AG04450 (cell line): ENCODE measurements at regions not wholly inside any gene's neighbourhood (a gene's known extent, or its start where the extent isn't known, plus 50 kb on each side); places are given as distances from the start of the nearest gene placed in this dataset.

Source experiments
- CTCF ChIA-PET: fragments of 300-600, 350-600 bp; formaldehyde crosslinking; extraction: SDS; loops from one replicate; lab custom pipeline; 2022; ENCODE audit warnings: antibody characterized with exemption, inconsistent platforms; lab: Charles Lee
- POLR2A ChIA-PET: fragments of 350-600 bp; formaldehyde crosslinking; extraction: SDS; loops from one replicate; lab custom pipeline; 2021; ENCODE audit warnings: antibody characterized with exemption, inconsistent platforms; lab: Yijun Ruan, JAX
- DNase-seq: peaks from one replicate; pipeline ENCODE4 v3.0.0-alpha.2; 2011; ENCODE audit warnings: low read depth, low spot score
- H3K27ac ChIP-seq: one replicate; pipeline ENCODE4 v1.5.1; 2012; ENCODE audit warnings: low read depth, low read length, control low read depth
- H3K27me3 ChIP-seq: one replicate; pipeline ENCODE4 v1.6.0; 2012; ENCODE audit warnings: low read length; ENCODE audit not compliant: control insufficient read depth, insufficient read depth
- H3K4me3 ChIP-seq: 2 replicates; pipeline ENCODE4 v1.5.1; 2011; ENCODE audit warnings: mild to moderate bottlenecking, low read depth, low read length, control low read depth
- H3K9me3 ChIP-seq: 2 replicates; pipeline ENCODE4 v1.5.1; 2012; ENCODE audit warnings: low read length; ENCODE audit not compliant: control insufficient read depth, insufficient read depth
- TF ChIP-seq, protein P1 (sequence below): IDR thresholded peaks from 2 replicates; pipeline ENCODE4 v1.5.1; 2011; ENCODE audit warnings: low read depth, low read length, control low read depth, inconsistent platforms

DNA sequence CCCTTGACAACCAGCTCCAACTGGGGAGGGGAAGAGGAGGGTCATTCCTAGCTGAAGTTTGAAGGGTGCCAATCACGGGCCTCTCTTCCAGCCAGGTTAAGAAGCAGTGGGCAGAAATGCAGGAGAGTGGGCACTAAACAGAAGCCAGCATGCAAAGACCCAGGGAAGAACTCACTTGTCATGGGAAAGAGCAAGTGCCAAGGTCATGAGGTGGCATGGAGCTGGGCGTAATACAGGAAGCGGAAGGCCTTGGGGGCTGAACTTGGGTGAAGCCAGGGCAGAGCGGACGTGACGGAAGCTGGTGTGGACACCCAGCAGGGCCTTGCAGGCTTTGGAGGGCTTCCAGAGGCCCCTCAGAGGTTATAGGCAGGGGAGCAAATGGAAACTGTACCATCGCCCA is 302.1 kb downstream of the MAF start:
- ChIA-PET POLR2A (no interaction called here), CTCF (interaction anchor here (0.7 kb wide), 1 partner anchor 644 kb away, joined by 3 read pairs; no protein-coding TSS in a partner anchor)
- no peak for DNase-seq
- H3K27me3 ChIP-seq, result no peaks in the 10 kb centered on the region
- H3K27ac ChIP-seq, result no peak overlapping the region
- H3K4me3 ChIP-seq, result no peak overlapping the region
- H3K9me3 ChIP-seq, result peaks cover 49% of the 10 kb centered on the region
- TF ChIP-seq, protein P1, sequence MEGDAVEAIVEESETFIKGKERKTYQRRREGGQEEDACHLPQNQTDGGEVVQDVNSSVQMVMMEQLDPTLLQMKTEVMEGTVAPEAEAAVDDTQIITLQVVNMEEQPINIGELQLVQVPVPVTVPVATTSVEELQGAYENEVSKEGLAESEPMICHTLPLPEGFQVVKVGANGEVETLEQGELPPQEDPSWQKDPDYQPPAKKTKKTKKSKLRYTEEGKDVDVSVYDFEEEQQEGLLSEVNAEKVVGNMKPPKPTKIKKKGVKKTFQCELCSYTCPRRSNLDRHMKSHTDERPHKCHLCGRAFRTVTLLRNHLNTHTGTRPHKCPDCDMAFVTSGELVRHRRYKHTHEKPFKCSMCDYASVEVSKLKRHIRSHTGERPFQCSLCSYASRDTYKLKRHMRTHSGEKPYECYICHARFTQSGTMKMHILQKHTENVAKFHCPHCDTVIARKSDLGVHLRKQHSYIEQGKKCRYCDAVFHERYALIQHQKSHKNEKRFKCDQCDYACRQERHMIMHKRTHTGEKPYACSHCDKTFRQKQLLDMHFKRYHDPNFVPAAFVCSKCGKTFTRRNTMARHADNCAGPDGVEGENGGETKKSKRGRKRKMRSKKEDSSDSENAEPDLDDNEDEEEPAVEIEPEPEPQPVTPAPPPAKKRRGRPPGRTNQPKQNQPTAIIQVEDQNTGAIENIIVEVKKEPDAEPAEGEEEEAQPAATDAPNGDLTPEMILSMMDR, result no peak

DNA sequence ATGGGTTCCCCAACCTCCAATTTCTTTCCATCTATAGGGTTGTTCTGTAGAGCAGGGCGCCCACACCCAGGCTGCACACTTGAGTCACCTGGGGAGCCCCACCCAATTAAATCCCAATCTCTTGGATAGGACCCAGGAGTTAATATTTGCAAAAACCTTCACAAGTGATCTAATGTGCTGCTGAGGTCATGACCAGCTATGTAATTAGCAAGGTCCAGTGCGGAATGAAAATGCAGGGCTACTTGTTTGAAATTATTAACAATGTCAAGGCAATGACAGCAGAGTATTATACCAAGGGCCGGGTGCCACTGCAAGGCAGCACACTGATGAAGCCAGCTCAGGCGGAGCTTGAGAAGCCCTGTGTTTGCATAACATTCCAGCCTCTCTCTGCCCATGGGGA is 302.7 kb downstream of the MAF start:
- H3K27ac ChIP-seq, result no peak overlapping the region
- peaks cover 49% of the 10 kb centered on the region for H3K9me3 ChIP-seq
- DNase-seq, result no peak
- CTCF ChIA-PET, result no interaction called here
- H3K27me3 ChIP-seq, result no peaks in the 10 kb centered on the region
- POLR2A ChIA-PET, result no interaction called here
- TF ChIP-seq, protein P1, result no peak
- H3K4me3 ChIP-seq, result no peak overlapping the region

DNA sequence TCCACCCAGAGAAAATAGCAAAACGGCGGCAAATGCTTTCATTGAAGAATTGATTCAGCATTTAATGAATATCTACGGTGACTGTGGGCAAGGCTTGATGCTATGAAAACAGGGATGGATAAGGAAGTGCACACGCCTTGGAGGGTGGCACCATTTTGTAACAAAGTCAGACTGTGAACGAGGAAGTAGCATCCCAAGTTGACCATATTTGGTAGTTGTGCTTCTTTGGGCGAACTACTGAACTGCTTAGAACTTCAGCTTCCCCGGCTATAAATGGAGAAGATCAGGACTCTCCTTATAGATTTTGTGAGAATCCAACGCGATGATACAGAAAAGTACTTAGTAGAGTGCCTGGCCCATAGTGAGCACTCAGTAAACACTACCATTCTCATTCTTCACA is 303.2 kb downstream of the MAF start:
- CTCF ChIA-PET, result no interaction called here
- POLR2A ChIA-PET, result no interaction called here
- Histone ChIP-seq H3K9me3 (peaks cover 49% of the 10 kb centered on the region), H3K27ac (no peak overlapping the region), H3K27me3 (no peaks in the 10 kb centered on the region), H3K4me3 (no peak overlapping the region)
- no peak for DNase-seq
- TF ChIP-seq, protein P1, result no peak

DNA sequence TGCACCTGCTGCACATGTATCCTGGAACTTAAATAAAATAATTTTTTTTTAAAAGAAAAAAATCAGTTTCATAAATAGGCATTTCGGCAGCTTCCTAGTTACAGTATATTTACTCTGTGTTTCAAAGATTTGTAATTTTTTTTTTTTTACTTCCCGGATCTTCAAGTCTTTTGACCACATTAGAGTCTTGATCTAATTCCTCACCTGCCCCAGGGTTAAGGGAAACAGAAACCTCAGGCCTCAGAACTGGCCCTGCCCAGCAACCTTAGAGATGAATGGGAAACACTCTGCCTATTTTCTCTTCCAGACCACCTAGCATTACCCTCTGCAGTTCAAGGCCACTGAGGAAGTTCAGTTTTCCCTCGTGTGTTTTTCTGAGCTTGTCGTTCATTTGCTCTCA is 304.0 kb downstream of the MAF start:
- no peak overlapping the region for H3K27ac ChIP-seq
- ChIA-PET POLR2A (no interaction called here), CTCF (no interaction called here)
- DNase-seq, result no peak
- no peaks in the 10 kb centered on the region for H3K27me3 ChIP-seq
- TF ChIP-seq, protein P1, result no peak
- H3K9me3 ChIP-seq, result peaks cover 44% of the 10 kb centered on the region
- H3K4me3 ChIP-seq, result no peak overlapping the region

DNA sequence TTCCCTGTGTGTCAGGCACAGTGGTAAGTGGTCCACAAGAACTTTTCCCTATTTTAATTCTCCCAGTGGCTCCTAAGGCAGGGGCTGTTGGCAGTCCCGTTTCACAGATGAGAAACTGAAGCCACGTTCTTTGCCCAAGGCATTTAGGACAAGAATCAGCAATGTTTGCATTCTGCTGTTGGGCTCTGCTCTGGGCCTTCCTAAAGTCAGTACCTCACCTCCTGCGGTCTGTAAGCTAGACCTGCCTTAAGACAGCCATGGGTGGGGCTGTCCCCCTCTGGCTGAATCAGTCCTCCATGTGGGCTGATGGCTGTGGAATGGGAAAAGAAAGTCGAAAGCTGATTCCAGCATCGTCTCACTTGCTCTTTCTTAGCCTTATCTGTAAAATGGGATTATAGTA is 304.8 kb downstream of the MAF start:
- Histone ChIP-seq H3K27ac (no peak overlapping the region), H3K4me3 (no peak overlapping the region), H3K9me3 (peaks cover 46% of the 10 kb centered on the region), H3K27me3 (no peaks in the 10 kb centered on the region)
- no peak for DNase-seq
- POLR2A ChIA-PET, result no interaction called here
- TF ChIP-seq, protein P1, result no peak
- CTCF ChIA-PET, result no interaction called here
